ENCODE measurements at regions not wholly inside any gene's neighbourhood (a gene's known extent, or its start where the extent isn't known, plus 50 kb on each side); places are given as distances from the start of the nearest gene placed in this dataset.
"Not testable (repeated sequence)": the region's sequence is repeated elsewhere in the genome, so short reads cannot be mapped to it uniquely, and the experiment has no call there.

DNA sequence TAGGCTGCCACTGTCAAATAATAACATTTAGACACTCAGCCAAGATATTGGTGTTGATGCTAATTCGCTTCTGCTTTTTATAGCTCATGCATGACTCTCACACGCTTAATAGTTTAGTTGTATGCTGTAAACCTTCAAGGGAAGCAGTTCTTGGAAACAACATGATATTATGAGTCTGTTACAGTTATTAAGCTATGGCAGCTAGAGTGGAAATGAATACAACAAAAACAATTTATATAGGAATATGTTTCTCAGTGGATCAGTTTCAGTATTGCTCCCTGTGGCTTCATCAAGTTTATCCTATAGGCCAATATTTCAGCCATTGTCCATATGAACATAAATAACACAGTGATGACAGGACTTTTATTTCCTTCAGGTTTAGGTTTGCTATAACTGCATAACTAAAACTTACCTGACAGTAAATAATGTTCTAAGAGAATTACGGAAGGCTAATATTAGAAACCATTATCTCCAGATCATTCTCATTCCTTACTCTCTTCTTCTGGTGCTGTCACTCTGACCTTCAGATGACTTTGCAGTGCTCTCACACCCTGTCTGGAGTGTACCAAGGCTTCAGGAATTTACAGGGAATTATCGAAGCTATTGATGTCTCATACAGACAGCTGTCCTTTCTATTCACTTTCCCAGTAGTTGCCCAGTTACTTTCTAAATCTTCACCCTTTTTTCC is 555.0 kb downstream of the ANKRD50 start:
- DNase-seq (no peak), ATAC-seq (no peak)
- Histone ChIP-seq H3K9me3 (no peaks in the 10 kb centered on the region), H3K4me3 (no peak overlapping the region), H3K4me1 (no peaks in the 10 kb centered on the region), H3K27ac (no peak overlapping the region), H3K36me3 (no peaks in the 10 kb centered on the region), H3K27me3 (no peaks in the 10 kb centered on the region)
- intact Hi-C loops (cut with DNase I): no loop called here
- 69% methylated on average over 4 of the region's 4 CpGs for WGBS (ENCODE audit: insufficient coverage, low coverage, low lambda C conversion rate, missing lambda C conversion rate)
- TF ChIP-seq POLR2A (IDR thresholded peaks at IDR 0.05) (no peak), CTCF (IDR thresholded peaks at IDR 0.05) (no peak)

DNA sequence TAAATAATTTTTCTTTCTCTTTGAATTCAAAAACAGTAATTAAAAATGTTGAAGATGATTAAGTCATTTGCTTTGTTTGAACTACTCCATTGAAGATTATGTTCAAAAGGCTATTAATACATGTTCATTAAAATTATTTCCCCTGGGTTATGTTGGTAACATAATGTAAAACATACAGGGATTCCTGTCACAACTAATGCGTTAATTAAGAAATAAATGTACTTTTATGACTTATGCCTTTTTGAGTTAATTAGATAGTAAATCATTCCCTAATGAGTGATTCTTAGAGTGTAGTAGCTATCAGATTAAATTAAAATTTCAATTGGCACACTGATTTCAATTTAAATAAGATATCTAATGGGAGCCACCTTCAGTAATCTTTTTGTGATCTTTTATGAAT is 549.1 kb downstream of the ANKRD50 start:
- Histone ChIP-seq H3K36me3 (no peaks in the 10 kb centered on the region), H3K4me1 (no peaks in the 10 kb centered on the region), H3K9me3 (no peaks in the 10 kb centered on the region), H3K4me3 (no peak overlapping the region), H3K27ac (no peak overlapping the region), H3K27me3 (no peaks in the 10 kb centered on the region)
- 73% methylated on average over 1 of the region's 1 CpG for WGBS (ENCODE audit: insufficient coverage, low coverage, low lambda C conversion rate, missing lambda C conversion rate)
- DNase-seq: no peak
- ATAC-seq: no peak
- TF ChIP-seq POLR2A (IDR thresholded peaks at IDR 0.05): no peak
- TF ChIP-seq CTCF (IDR thresholded peaks at IDR 0.05): no peak
- intact Hi-C loops (cut with DNase I): no loop called here

DNA sequence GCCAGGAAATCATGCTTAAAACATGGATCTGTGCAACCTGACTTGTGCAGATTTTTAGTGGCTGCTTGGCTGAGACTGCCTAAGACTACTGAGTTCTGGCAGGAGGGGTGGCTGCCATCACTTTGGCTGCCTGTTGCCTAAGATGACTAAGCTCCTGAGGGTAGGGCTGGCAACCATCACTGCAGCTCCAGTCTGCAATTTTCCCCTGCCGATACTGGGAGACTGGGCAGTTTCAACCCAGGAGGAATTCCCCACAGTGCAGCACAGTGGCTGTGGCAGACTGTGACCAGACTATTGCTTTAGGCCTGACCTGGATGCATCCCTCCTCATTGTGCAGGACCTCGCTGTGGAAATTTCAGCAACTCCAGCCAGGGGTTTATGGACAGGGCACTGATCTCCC is 544.9 kb downstream of the ANKRD50 start:
- TF ChIP-seq CTCF (IDR thresholded peaks at IDR 0.05) (no peak), POLR2A (IDR thresholded peaks at IDR 0.05) (no peak)
- intact Hi-C loops (cut with DNase I): no loop called here

GRCh38 chr4:124169524-124169923 is 543.0 kb downstream of the ANKRD50 start:
- DNase-seq; H3K4me3 ChIP-seq; H3K4me1 ChIP-seq; H3K36me3 ChIP-seq; H3K9me3 ChIP-seq; ATAC-seq; H3K27ac ChIP-seq; H3K27me3 ChIP-seq; intact Hi-C loops (cut with DNase I): not testable (repeated sequence)
- WGBS (ENCODE audit: insufficient coverage, low coverage, low lambda C conversion rate, missing lambda C conversion rate): 87% methylated on average over 1 of the region's 1 CpG

More for the DNA sequence above, 544.9 kb downstream of the ANKRD50 start:
- no peaks in the 10 kb centered on the region for H3K36me3 ChIP-seq
- H3K27me3 ChIP-seq: no peaks in the 10 kb centered on the region
- WGBS (ENCODE audit: insufficient coverage, low coverage, low lambda C conversion rate, missing lambda C conversion rate): no CpG with 5 or more reads among the region's 2 CpGs
- ATAC-seq (no peak), DNase-seq (no peak)
- H3K4me3 ChIP-seq: no peak overlapping the region
- no peak overlapping the region for H3K27ac ChIP-seq
- no peaks in the 10 kb centered on the region for H3K4me1 ChIP-seq
- H3K9me3 ChIP-seq: no peaks in the 10 kb centered on the region

DNA sequence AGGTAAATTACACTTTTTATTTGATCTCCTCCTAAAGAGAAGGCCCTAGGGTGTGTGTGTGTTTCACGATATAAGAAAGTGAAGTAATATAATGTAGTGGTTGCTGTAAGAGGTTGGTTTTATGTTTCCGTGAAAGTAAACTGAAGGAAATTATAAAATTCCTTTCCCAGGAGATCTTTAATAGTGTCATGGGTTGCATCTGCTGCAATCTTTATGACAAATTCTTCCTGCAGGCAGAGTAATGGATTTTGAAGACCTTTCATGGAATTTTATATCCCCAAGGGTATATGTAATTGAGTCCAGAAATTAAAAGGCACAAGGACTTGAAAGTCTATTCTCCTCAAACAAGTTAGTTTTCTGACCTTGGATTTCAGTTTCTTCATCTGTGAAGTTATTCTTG is 538.6 kb downstream of the ANKRD50 start:
- no peak for ATAC-seq
- 51% methylated on average over 2 of the region's 2 CpGs for WGBS (ENCODE audit: insufficient coverage, low coverage, low lambda C conversion rate, missing lambda C conversion rate)
- intact Hi-C loops (cut with DNase I): no loop called here
- no peak overlapping the region for H3K27ac ChIP-seq
- H3K4me3 ChIP-seq: no peak overlapping the region
- TF ChIP-seq CTCF (IDR thresholded peaks at IDR 0.05) (no peak), POLR2A (IDR thresholded peaks at IDR 0.05) (no peak)
- H3K27me3 ChIP-seq: no peaks in the 10 kb centered on the region
- no peaks in the 10 kb centered on the region for H3K9me3 ChIP-seq
- DNase-seq: no peak
- H3K36me3 ChIP-seq: no peaks in the 10 kb centered on the region
- H3K4me1 ChIP-seq: no peaks in the 10 kb centered on the region
